ENCODE measurements at regions not wholly inside any gene's neighbourhood (a gene's known extent, or its start where the extent isn't known, plus 50 kb on each side); places are given as distances from the start of the nearest gene placed in this dataset.
A peak's percentile ranks its signal among the peaks of the same experiment; 100 is the strongest.

DNA sequence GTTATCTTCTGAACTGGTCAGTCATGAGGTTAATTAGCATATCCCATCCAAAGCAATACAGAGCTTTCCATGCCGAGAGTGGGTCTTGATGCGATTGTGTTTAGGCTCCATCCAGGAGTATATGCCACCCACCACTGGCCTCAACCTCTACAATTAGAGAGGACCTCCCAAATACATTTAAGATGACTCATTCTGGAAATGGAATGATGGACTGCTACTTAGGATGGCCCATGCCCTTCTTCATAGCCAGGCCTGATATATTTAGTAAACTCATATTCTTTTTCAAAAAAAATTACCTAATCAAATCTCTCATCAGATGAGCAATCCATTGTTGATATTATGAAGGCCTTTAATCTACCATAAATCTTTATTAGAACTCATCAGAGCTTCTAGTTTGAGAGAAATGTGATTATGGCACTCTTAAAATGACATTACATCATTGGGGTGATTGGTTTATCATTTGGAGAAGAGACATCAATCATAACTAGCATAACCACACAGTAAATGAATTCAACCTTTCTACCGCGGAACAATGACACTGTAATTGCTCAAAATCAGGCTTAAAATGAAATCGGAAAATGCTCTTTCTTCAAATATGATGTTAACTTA is 414.2 kb upstream of the WWC1 start:
- DNase-seq (ENCODE audit: extremely low spot score) = peak; percentile 17
- H3K27ac ChIP-seq (ENCODE audit: low read depth) = no peak overlapping the region
- no peak overlapping the region for H3K4me3 ChIP-seq (ENCODE audit: low read depth, low read length)
- no peaks in the 10 kb centered on the region for H3K4me1 ChIP-seq (ENCODE audit: insufficient read depth)
- H3K36me3 ChIP-seq (ENCODE audit: insufficient read depth) = no peaks in the 10 kb centered on the region
- 92% methylated on average over 5 of the region's 5 CpGs for WGBS

DNA sequence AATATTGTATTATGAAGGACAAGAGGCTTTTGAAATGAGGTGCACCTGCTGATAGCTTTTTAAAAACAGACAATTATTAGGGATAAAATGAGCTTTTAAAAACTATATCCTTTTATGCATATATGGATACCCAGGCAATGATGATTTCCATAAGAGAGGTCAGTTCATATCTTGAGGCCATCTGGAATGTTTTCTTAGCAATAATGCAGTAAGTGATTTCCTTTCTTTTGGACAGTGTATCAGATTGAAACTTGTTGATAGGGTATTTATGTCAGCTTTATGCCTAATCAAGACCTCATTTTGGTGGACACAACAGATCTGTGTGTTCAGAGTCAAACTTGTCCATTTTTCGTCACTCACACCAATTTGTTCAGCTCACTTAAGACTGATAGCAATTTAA is 413.5 kb upstream of the WWC1 start:
- H3K36me3 ChIP-seq (ENCODE audit: insufficient read depth) = no peaks in the 10 kb centered on the region

DNA sequence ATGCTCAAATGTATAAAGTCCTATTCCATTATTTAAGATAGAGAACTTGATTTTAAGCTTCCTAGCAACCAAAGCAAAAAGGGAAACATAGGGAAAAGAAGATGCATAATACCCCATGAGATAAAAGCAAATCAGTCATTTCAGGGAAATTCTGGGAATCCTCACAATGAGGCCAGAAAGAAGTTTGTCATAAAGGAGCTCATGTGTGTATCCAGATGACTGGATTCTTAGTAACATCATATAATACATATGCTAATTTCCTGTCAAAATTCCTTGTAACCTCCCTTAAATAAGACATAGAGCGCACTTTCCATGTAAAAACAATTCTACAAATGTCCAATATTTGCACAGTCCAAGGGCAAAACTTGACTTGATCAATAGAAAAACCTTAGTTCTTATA is 411.0 kb upstream of the WWC1 start:
- Histone ChIP-seq H3K27ac (ENCODE audit: low read depth) (no peak overlapping the region), H3K36me3 (ENCODE audit: insufficient read depth) (no peaks in the 10 kb centered on the region)
- 82% methylated on average over 1 of the region's 1 CpG for WGBS

More for the DNA sequence above, 413.5 kb upstream of the WWC1 start:
- H3K27ac ChIP-seq (ENCODE audit: low read depth) = no peak overlapping the region
- no peaks in the 10 kb centered on the region for H3K4me1 ChIP-seq (ENCODE audit: insufficient read depth)
- WGBS = 83% methylated on average over 1 of the region's 1 CpG
- no peak overlapping the region for H3K4me3 ChIP-seq (ENCODE audit: low read depth, low read length)
- DNase-seq (ENCODE audit: extremely low spot score) = no peak

DNA sequence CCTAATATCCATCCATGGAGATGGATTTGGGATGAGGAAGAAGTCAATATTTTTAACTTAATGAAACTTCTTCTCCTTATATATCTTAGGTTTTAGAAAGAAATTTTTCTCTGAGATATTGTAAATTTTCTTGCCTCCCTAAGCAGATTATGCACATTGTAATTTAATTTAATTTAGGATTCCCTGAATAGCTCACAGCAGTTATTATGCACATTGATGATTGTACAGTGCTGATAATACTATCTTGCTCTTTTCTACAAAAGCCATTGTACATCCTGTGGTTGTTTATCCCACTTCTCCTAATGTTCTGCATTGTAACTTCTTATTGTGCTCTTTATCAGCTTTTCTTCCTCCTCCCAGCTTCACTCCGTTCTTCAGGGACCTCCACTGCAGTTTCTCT is 410.4 kb upstream of the WWC1 start:
- Histone ChIP-seq H3K4me1 (ENCODE audit: insufficient read depth) (no peaks in the 10 kb centered on the region), H3K4me3 (ENCODE audit: low read depth, low read length) (no peak overlapping the region), H3K36me3 (ENCODE audit: insufficient read depth) (no peaks in the 10 kb centered on the region), H3K27ac (ENCODE audit: low read depth) (no peak overlapping the region)
- DNase-seq (ENCODE audit: extremely low spot score) = no peak
- 50% methylated on average over 1 of the region's 1 CpG for WGBS

More for the DNA sequence above, 411.0 kb upstream of the WWC1 start:
- no peak for DNase-seq (ENCODE audit: extremely low spot score)
- Histone ChIP-seq H3K4me1 (ENCODE audit: insufficient read depth) (no peaks in the 10 kb centered on the region), H3K4me3 (ENCODE audit: low read depth, low read length) (no peak overlapping the region)

DNA sequence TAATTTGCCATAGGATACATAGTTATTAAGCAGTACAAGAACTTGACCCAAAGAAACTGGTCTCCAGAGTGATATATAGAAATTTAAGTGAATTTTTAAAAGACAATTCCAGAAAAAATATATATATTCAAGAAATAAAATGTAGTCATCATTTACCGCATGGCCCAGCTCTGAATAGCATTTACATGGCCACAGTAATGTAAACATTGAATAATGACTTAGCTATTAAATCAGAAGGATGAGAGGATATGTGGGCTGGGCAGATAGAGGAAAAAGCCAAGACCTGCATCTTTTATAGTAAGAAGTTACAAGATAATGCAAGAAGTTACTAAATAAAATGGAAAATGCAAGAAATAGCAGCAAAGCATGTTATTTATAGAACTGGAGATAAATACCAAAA is 405.2 kb upstream of the WWC1 start:
- WGBS = 62% methylated on average over 1 of the region's 1 CpG
- DNase-seq (ENCODE audit: extremely low spot score) = no peak

DNA sequence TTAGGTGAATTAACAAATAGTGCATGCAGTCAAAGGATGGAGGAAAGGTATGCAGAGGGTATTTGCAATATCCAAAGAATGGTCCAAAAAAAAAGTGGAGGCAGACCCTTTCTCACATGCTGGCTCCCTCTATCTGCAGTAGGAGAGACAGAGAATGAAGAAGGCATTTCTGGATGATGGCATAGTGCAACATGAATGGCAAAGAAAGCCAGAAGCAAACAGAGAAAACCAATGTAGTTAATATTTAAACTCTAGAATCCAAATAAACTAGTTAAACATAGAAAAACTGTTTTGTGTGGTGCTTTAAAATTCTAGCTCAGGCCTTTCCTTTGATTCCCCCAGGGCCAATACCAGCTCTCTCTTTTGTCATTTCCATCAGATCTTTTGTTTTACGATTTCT is 403.1 kb upstream of the WWC1 start:
- Histone ChIP-seq H3K27ac (ENCODE audit: low read depth) (no peak overlapping the region), H3K36me3 (ENCODE audit: insufficient read depth) (no peaks in the 10 kb centered on the region), H3K4me3 (ENCODE audit: low read depth, low read length) (no peak overlapping the region), H3K4me1 (ENCODE audit: insufficient read depth) (no peaks in the 10 kb centered on the region)
- 72% methylated on average over 1 of the region's 1 CpG for WGBS
- DNase-seq (ENCODE audit: extremely low spot score) = no peak

More for the DNA sequence above, 405.2 kb upstream of the WWC1 start:
- no peak overlapping the region for H3K4me3 ChIP-seq (ENCODE audit: low read depth, low read length)
- H3K36me3 ChIP-seq (ENCODE audit: insufficient read depth) = no peaks in the 10 kb centered on the region
- H3K27ac ChIP-seq (ENCODE audit: low read depth) = no peak overlapping the region
- no peaks in the 10 kb centered on the region for H3K4me1 ChIP-seq (ENCODE audit: insufficient read depth)

DNA sequence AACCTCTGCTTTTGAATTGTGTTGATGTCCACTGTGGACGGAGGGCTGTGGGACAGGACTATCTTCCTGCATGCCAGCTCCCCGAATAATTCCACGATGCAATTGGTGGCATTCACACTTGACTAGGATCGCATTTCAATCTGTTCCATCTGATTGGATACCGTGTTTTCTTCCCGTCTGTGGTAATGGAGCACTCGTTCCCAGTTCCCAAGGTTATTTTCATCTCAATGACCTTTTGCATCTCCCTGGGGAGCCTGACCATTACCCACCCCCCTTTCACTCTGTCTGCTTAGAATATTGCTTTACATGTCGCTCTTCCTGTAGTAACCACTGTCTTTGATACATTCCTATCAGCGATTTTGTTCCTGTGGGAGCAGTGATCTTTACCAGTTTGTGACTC is 402.2 kb upstream of the WWC1 start:
- 66% methylated on average over 9 of the region's 9 CpGs for WGBS

DNA sequence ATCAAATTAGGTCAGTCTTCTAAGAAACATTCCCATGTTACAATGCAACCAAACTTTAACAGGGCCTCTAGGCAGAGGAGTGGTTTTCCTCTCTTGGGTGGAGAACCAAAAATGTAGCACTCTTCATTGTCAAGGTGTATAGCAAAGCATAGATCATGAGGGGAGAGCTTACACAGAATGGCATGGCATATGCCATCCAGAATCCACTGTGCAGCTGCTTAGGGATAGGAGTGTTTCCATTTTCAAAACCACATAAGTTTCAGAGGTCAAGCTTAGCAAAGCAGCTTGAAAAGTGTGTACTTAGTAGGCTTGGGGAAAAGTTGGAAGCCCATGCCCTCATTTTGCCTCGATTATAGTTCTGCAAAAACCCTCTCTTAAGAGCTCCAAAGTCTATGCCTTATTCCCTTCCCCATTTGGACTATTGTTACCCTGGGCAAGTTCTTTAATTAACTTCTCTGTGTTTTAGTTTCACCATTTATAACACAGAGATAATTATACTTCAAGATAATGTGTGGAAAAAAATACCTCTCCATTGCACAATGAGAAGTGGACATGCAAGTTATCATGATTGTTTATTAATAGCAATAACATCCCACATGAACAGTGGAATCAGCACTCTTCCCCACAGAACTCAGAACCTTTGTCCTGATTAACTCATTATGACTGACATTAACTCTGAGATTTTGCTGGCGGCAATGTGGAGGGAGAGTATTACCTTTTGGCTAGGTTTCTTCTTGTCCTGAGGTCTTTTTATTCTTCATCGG is 398.9 kb upstream of the WWC1 start:
- no peak overlapping the region for H3K4me3 ChIP-seq (ENCODE audit: low read depth, low read length)
- H3K36me3 ChIP-seq (ENCODE audit: insufficient read depth) = no peaks in the 10 kb centered on the region
- no peak overlapping the region for H3K27ac ChIP-seq (ENCODE audit: low read depth)
- 81% methylated on average over 3 of the region's 3 CpGs for WGBS
- H3K4me1 ChIP-seq (ENCODE audit: insufficient read depth) = no peaks in the 10 kb centered on the region
- DNase-seq (ENCODE audit: extremely low spot score) = no peak

More for the DNA sequence above, 402.2 kb upstream of the WWC1 start:
- no peak overlapping the region for H3K27ac ChIP-seq (ENCODE audit: low read depth)
- DNase-seq (ENCODE audit: extremely low spot score) = no peak
- H3K36me3 ChIP-seq (ENCODE audit: insufficient read depth) = no peaks in the 10 kb centered on the region
- no peak overlapping the region for H3K4me3 ChIP-seq (ENCODE audit: low read depth, low read length)
- H3K4me1 ChIP-seq (ENCODE audit: insufficient read depth) = no peaks in the 10 kb centered on the region

DNA sequence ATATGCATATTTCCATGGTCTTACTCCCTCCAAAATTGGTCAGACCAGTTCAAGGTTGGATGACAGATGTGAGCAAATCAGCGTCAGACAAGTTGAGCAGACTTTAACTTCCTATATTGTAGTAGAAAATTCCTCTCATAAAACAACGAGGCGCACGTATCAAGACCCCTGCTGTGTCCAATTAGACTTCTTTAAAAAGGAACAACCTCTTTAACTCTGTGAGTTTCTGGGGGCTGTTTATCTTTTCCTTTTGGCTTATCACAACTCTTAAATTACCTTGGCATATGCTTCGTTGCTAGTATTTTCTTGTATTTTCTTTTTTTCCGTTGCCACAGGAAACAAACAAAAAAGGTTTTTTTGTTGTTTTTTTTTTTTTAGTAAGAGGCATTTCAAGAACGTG is 398.2 kb upstream of the WWC1 start:
- Histone ChIP-seq H3K4me3 (ENCODE audit: low read depth, low read length) (no peak overlapping the region), H3K4me1 (ENCODE audit: insufficient read depth) (no peaks in the 10 kb centered on the region), H3K36me3 (ENCODE audit: insufficient read depth) (no peaks in the 10 kb centered on the region), H3K27ac (ENCODE audit: low read depth) (no peak overlapping the region)
- no peak for DNase-seq (ENCODE audit: extremely low spot score)
- 46% methylated on average over 7 of the region's 7 CpGs for WGBS

DNA sequence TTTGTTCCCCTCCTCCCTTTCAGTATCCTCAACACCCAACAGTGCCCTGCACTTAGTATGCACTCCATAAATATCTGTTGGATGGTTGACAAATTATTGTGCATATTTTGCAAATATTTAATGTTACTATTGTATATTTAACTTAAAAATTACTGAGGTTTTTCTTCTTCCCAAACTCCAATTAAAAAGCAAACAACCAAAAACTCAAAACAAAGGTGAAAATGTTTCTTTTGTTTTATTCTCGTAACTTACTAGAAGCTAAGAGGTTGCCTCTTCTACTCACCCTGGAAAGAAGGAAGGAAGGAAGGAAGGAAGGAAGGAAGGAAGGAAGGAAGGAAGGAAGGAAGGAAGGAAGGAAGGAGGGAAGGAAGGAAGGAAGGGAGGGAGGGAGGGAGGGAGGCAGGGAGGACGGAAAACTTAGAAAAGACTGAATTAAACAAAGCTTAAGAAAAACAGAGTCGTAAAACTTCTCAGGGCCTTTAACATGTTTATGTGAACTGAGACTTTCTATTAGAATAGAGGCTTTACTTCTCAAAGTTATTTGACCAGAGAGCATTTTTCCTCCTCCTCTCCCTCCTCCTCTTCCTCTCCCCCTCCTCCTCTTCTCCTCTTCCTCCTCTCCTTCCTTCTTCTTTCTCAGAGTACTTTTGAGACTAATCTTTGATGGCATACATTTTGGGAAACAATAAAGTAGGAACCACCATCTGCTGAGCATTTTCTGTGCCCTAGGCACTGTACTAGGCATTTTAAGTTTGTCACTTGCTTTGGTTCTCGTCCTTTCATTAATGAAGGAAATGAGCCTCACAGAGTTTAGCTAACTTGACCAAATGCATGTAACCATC is 396.6 kb upstream of the WWC1 start:
- Histone ChIP-seq H3K4me3 (ENCODE audit: low read depth, low read length) (no peak overlapping the region), H3K27ac (ENCODE audit: low read depth) (no peak overlapping the region), H3K36me3 (ENCODE audit: insufficient read depth) (no peaks in the 10 kb centered on the region), H3K4me1 (ENCODE audit: insufficient read depth) (no peaks in the 10 kb centered on the region)
- WGBS = 64% methylated on average over 4 of the region's 4 CpGs
- DNase-seq (ENCODE audit: extremely low spot score) = no peak

DNA sequence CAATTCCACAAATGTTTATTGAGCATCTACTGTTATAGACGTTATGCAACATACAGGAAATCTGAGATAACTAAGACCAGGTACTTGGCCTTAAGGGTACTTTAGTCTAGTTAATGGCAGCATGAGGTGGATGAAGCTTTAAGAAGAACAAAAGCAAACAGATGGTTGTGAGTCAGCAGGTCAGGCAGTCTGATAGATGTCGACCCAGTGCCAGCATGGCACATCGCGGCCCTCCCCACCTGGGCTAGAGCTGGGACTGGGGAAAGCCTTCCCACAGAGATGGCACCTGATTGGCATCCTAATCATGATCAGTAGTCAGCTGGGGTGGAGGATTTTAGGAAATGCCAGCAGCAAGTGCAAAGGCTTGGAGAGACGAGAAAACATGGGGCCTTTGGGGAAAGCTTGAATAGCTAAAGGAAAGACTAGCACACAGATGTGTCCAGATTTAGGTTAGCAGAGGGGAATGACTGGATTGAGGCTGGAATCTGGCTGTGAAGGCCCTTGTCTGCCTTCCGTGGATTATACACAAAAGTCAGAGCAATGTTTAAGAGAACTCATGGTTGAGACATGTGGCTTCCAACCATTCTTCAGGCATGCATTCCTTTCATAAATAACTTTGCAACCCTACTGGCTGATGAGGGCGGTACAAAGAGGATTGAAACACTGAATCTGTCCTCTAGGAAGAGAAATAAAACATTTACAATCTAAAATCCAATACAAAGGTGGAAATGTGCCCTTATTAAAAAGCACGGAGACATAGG is 395.4 kb upstream of the WWC1 start:
- H3K4me1 ChIP-seq (ENCODE audit: insufficient read depth) = no peaks in the 10 kb centered on the region
- no peak overlapping the region for H3K4me3 ChIP-seq (ENCODE audit: low read depth, low read length)
- no peaks in the 10 kb centered on the region for H3K36me3 ChIP-seq (ENCODE audit: insufficient read depth)
- no peak for DNase-seq (ENCODE audit: extremely low spot score)
- WGBS = 83% methylated on average over 8 of the region's 8 CpGs
- H3K27ac ChIP-seq (ENCODE audit: low read depth) = no peak overlapping the region

DNA sequence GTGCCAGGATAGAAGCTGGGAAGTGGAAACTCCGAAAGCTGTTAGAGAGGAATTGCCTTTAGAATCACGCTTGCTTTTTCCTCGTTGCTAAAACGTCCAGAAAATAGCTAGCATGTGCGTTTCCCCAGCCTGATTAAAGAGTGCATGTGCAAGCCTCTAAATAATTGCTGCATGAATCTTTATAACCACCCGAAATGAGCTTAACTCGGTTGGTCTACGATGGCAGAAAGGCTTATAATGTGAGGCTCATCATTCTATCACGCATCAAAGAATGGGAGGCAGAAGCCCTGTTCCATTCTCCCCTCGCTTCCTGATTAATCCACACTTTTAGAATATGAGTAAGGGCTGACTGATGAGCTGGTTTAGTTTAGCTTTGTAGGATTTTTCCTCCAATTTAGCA is 394.6 kb upstream of the WWC1 start:
- no peak for DNase-seq (ENCODE audit: extremely low spot score)
- no peaks in the 10 kb centered on the region for H3K4me1 ChIP-seq (ENCODE audit: insufficient read depth)
- WGBS = 86% methylated on average over 10 of the region's 10 CpGs
- no peak overlapping the region for H3K27ac ChIP-seq (ENCODE audit: low read depth)
- no peaks in the 10 kb centered on the region for H3K36me3 ChIP-seq (ENCODE audit: insufficient read depth)
- H3K4me3 ChIP-seq (ENCODE audit: low read depth, low read length) = no peak overlapping the region

DNA sequence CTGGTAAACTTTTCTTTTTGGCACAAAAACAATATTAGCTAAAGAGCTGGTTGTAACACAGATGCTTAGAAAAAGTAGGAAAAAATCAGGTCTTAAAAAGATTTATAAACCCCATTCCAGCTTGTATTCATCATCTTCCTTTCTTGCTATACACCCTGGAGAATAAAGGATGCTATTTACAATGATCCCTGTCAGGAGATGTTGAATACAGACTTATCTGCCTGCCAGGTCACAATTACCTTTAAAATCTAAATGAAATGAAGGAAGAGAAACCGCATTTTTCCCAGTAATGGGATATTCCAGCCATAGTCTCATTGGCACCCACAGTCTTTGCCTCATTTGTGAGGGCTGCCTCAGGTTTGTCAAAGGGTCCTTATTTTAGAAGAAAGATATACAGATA is 394.1 kb upstream of the WWC1 start:
- H3K4me1 ChIP-seq (ENCODE audit: insufficient read depth) = no peaks in the 10 kb centered on the region
- H3K4me3 ChIP-seq (ENCODE audit: low read depth, low read length) = no peak overlapping the region
- no peak overlapping the region for H3K27ac ChIP-seq (ENCODE audit: low read depth)
- no peak for DNase-seq (ENCODE audit: extremely low spot score)
- 84% methylated on average over 1 of the region's 1 CpG for WGBS
- H3K36me3 ChIP-seq (ENCODE audit: insufficient read depth) = no peaks in the 10 kb centered on the region
